ENCODE measurements at regions not wholly inside any gene's neighbourhood (a gene's known extent, or its start where the extent isn't known, plus 50 kb on each side); places are given as distances from the start of the nearest gene placed in this dataset.

- no peak for DNase-seq
Measured at GRCh38 chr20:39433466-39433865, 471.3 kb downstream of the DHX35 start.

GRCh38 chr20:39431091-39431880, 469.1 kb downstream of the DHX35 start:
- DNase-seq = no peak

- DNase-seq = no peak
Measured at GRCh38 chr20:39429726-39430125, 467.6 kb downstream of the DHX35 start.

GRCh38 chr20:39424962-39425678, 463.0 kb downstream of the DHX35 start:
- DNase-seq = no peak

GRCh38 chr20:39421571-39422105, 459.5 kb downstream of the DHX35 start:
- no peak for DNase-seq

GRCh38 chr20:39412091-39412490, 449.9 kb downstream of the DHX35 start:
- DNase-seq = no peak

- no peak for DNase-seq
Measured at GRCh38 chr20:39399463-39399862, 437.3 kb downstream of the DHX35 start.

- DNase-seq = no peak
Measured at GRCh38 chr20:39398656-39399055, 436.5 kb downstream of the DHX35 start.

- no peak for DNase-seq
Measured at GRCh38 chr20:39397646-39398045, 435.5 kb downstream of the DHX35 start.

GRCh38 chr20:39395478-39396291, 433.5 kb downstream of the DHX35 start:
- DNase-seq = no peak

GRCh38 chr20:39394461-39394860, 432.3 kb downstream of the DHX35 start:
- no peak for DNase-seq

GRCh38 chr20:39390186-39390585, 428.0 kb downstream of the DHX35 start:
- DNase-seq = no peak

- DNase-seq = no peak
Measured at GRCh38 chr20:39381595-39381994, 419.5 kb downstream of the DHX35 start.

GRCh38 chr20:39378776-39379175, 416.6 kb downstream of the DHX35 start:
- no peak for DNase-seq

GRCh38 chr20:39376788-39377187, 414.6 kb downstream of the DHX35 start:
- DNase-seq = no peak

- DNase-seq = no peak
Measured at GRCh38 chr20:39364320-39364719, 402.2 kb downstream of the DHX35 start.

GRCh38 chr20:39359981-39360620, 398.0 kb downstream of the DHX35 start:
- no peak for DNase-seq

- DNase-seq = no peak
Measured at GRCh38 chr20:39358052-39358451, 395.9 kb downstream of the DHX35 start.

GRCh38 chr20:39356908-39357307, 394.8 kb downstream of the DHX35 start:
- DNase-seq = no peak

- DNase-seq = no peak
Measured at GRCh38 chr20:39349240-39349639, 387.1 kb downstream of the DHX35 start.

GRCh38 chr20:39347626-39348025, 385.5 kb downstream of the DHX35 start:
- no peak for DNase-seq

GRCh38 chr20:39342463-39342862, 380.3 kb downstream of the DHX35 start:
- DNase-seq = no peak
